Medulla oblongata (tissue), 1 donor: ENCODE measurements at regions not wholly inside any gene's neighbourhood (a gene's known extent, or its start where the extent isn't known, plus 50 kb on each side); places are given as distances from the start of the nearest gene placed in this dataset.

Experiments
- DNase-seq: peaks from one replicate; pipeline ENCODE4 v3.0.0-alpha.2; 2015; ENCODE audit errors: extremely low spot score

GRCh38 chr4:17112292-17112659 is 213.8 kb upstream of the LDB2 start:
- DNase-seq, result peak; percentile 37

DNA sequence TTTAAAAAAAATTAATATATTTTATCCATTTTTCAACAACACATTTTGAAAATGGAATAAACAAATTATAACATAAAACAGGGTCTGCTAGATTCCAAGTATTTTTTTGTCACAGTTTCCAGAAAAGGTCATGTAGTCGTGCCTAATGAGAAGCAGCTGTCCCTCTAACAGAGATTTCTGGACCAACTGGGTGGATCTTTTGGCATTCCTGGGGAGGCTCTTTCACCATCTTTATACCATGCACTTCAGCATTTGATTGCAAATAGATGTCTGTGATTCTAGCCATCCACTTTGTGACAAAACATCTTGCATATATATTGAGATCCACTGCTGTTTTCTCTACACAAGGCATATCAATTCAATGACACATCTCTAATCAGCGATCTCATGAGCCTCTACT is 210.7 kb upstream of the LDB2 start:
- DNase-seq, result no peak

GRCh38 chr4:17103231-17103630 is 204.8 kb upstream of the LDB2 start:
- no peak for DNase-seq

DNA sequence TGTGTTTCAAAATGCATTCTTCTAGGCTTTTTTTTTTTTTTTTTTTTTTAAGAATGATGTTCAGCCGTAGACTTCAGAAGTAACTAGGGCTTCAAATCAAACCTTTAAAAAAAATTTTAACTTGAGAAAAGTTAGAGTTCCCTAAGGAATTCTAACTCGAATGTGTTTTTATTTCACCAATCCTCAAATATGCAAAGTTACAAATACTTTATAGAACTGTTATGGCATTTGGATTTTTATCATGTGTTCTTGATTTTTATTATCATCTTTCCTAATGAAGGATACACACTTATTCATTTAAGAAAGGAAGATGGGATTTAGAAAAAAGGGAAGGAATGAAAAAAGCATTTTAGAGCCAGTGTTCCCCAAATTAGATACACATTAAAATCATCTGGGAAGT is 200.6 kb upstream of the LDB2 start:
- DNase-seq, result no peak

GRCh38 chr4:17098401-17098800 is 200.0 kb upstream of the LDB2 start:
- no peak for DNase-seq

- no peak for DNase-seq
Measured at GRCh38 chr4:17097362-17097761, 198.9 kb upstream of the LDB2 start.

GRCh38 chr4:17096692-17097091 is 198.2 kb upstream of the LDB2 start:
- DNase-seq, result no peak

GRCh38 chr4:17095771-17096170 is 197.3 kb upstream of the LDB2 start:
- no peak for DNase-seq

GRCh38 chr4:17094876-17095210 is 196.4 kb upstream of the LDB2 start:
- no peak for DNase-seq

GRCh38 chr4:17094159-17094875 is 195.9 kb upstream of the LDB2 start:
- DNase-seq, result no peak

- no peak for DNase-seq
Measured at GRCh38 chr4:17093481-17093880, 195.0 kb upstream of the LDB2 start.

DNA sequence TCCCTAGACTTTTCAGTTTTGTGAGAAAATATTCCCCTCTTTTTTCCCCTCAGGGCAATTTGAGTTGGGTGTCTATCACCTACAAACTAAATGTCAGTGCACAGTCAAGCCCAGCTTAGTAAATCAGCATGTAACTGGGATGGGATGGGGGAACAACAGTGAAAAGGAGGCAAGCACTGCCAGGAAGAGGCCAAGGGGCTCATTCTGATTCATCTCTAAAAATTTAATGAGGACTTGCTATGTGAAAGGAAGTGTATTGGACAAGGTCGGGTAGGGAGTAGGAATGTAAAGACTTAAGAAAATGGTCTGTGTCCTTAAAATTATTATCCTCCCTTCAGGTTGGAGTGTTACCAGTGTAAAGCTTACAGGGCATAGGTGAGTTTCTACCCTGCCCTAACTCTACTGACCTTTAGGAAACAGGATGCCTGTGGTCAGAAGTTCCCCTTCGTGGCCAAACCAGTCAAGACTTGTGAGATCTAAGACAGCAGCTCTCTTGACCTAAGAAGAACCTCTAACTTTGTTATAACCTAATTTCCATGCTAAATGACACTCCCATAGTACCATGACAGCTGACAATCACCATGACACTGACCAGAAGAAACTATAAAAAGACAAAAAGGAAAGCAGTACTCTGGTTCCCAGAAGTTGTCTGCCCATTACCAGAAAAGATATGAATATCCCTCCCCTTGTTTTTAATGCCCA is 194.4 kb upstream of the LDB2 start:
- no peak for DNase-seq

GRCh38 chr4:17091104-17091503 is 192.7 kb upstream of the LDB2 start:
- DNase-seq, result no peak

DNA sequence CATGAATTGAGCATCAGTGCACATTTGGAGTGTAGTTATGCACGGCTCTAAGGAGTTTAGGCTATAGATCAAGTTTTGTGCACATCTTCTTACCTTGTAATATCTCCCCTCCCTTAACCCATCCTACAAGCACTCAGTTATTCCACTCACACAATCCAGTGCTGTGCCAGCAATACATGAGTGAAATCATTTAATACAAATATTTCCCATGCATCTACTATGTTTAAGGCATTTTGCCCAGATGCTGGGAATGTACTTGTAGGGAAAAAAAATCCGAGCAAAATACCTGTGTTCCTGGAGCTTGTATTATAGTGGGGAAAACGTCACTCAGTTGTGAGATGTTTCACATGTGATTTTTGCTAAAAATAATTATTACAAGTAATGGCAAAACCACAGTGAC is 191.6 kb upstream of the LDB2 start:
- DNase-seq, result no peak

DNA sequence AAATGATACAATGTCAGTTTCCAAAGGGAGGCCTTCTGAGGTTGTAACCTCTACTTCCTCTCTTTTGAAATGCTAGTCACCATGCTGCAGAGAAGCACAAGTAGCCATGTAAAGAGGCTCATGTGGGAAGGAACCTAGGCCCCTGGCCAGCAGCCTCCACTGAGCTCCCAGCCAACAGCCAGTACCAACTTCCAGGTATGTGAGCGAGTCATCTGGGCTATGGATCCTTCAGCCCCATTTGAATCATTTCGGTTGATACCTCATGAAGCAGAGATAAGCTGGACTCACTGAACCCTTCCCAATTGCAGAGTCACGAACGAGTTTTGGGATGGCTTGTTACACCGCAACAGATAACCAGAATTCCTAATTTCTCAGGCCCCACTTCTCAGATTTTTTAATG is 187.0 kb upstream of the LDB2 start:
- DNase-seq, result no peak

GRCh38 chr4:17082186-17082585 is 183.7 kb upstream of the LDB2 start:
- DNase-seq, result no peak

DNA sequence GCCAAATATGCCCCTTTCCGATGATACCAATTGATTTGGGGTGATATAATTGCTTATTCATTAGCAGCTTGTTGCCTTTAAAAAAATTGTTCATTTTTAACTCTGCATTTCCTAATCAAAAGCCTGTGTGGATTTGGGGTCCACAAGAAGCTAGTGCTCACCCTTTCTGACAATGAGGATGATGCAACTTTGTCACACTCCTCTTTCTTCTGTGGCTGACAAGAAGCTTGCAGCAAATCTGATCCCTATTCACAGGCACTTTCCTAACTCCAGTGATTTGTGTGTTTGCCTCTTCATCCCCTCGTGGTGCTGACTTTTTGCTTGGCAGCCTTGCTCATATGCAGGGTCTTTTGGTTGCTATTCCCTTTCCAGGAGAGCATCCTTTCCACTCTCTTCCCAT is 182.7 kb upstream of the LDB2 start:
- DNase-seq, result no peak

DNA sequence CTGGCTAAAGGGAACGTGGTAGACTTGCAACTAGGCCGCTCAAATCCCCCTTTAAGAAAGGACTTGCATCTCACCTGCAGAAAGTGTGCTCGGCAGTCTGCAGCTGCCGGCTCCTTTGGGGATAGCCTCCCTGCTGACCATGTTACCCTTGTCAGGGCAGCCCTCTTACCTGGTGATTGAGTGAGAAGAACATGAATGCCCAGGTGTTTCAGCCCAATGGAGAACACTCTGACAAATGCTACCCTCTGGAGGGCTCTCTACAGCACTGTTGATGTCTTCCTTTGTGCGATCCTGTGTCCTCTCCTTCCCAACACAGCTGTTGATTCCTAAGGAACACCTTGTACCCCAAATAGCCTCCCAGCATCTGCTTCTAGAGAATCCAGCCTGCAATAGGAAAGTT is 178.7 kb upstream of the LDB2 start:
- no peak for DNase-seq

GRCh38 chr4:17072483-17072882 is 174.0 kb upstream of the LDB2 start:
- no peak for DNase-seq

DNA sequence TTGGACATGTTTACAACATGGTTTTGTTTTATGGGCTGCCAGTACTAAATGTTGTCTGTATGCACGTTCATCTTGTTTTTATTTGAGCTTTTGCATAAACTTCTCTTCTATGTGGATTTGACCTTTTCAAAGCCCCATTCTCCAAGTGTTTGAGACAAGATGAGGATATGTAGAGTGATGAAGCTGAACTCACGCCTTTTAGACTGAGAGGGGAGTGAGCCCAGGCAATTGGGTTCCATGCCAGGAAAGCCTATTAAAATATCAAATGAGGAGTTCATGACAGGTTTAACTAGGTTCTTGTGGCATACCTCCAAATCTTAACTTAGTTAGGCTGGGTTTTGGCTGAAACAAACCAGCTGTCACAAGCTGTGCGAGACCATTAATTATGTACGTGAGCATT is 170.4 kb upstream of the LDB2 start:
- no peak for DNase-seq

DNA sequence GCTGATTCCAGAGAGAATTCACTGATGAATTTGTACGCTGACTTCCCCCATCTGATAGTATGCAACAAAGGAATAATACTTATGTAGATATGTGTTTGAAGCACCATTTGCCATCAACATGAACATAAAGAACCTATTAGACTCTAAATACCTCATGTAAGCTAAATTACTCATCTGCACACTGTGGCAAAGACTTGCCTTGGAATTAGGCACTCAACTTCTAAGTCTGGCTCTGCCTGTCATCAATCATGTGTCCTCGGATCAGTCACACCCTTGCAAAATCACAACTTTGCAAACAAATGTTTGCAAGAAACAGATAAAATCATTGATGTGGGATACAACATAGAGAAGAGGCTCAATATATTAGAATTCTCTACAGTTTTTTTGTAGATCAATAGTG is 169.9 kb upstream of the LDB2 start:
- DNase-seq, result no peak

GRCh38 chr4:17066972-17067371 is 168.5 kb upstream of the LDB2 start:
- no peak for DNase-seq

DNA sequence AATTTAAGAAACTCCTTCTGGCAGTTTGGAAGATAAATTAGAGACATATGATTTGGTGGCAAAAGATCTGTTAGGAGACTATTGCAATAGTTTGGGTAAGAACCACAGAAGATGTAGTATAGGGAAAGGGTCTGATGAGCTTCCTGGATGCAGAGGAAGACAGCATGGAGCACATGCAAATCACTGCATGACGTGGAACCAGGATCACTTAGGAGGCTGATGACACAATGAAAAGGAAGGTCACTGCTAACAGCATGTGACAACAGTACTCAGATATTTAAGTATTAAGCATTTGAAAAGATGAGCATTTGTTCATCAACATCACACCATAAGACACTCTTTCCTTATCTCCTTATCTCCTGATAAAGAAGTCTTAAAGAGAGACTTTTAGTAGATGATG is 167.8 kb upstream of the LDB2 start:
- no peak for DNase-seq

GRCh38 chr4:17065821-17066220 is 167.4 kb upstream of the LDB2 start:
- DNase-seq, result no peak
